GM12874 (cell line): ENCODE measurements at regions not wholly inside any gene's neighbourhood (a gene's known extent, or its start where the extent isn't known, plus 50 kb on each side); places are given as distances from the start of the nearest gene placed in this dataset.
A peak's percentile ranks its signal among the peaks of the same experiment; 100 is the strongest.

ENCODE experiments used
- CTCF ChIP-seq: IDR thresholded peaks from 2 replicates; pipeline ENCODE4 v1.5.1; 2011; ENCODE audit warnings: low read depth, mild to moderate bottlenecking, control low read depth, low read length, moderate library complexity; ENCODE audit not compliant: insufficient read depth

GRCh38 chr2:60351802-60352201 is 201.7 kb downstream of the BCL11A start:
- no peak for TF ChIP-seq CTCF

GRCh38 chr2:60351321-60351720 is 202.1 kb downstream of the BCL11A start:
- TF ChIP-seq CTCF = no peak

GRCh38 chr2:60350791-60351190 is 202.7 kb downstream of the BCL11A start:
- TF ChIP-seq CTCF = no peak

GRCh38 chr2:60347781-60348180 is 205.7 kb downstream of the BCL11A start:
- TF ChIP-seq CTCF = no peak

GRCh38 chr2:60341151-60341550 is 212.3 kb downstream of the BCL11A start:
- TF ChIP-seq CTCF = no peak

GRCh38 chr2:60339286-60339685 is 214.2 kb downstream of the BCL11A start:
- no peak for TF ChIP-seq CTCF

GRCh38 chr2:60337142-60337497 is 216.3 kb downstream of the BCL11A start:
- TF ChIP-seq CTCF = peak; percentile 14; the same call in 1 of the 2 replicates
